H9 (cell line): ENCODE measurements at regions not wholly inside any gene's neighbourhood (a gene's known extent, or its start where the extent isn't known, plus 50 kb on each side); places are given as distances from the start of the nearest gene placed in this dataset.

ENCODE experiments used
- DNase-seq: peaks from one replicate; pipeline ENCODE4 v3.0.0-alpha.2; 2017
- H2AFZ ChIP-seq: one replicate; pipeline ENCODE4 v1.6.1; 2013; ENCODE audit warnings: mild to moderate bottlenecking, low read length, control low read depth, moderate library complexity
- H2AK5ac ChIP-seq: 2 replicates; pipeline ENCODE4 v1.6.1; 2013; ENCODE audit warnings: low read length, control low read depth, mixed read lengths; ENCODE audit not compliant: insufficient read length
- H2BK120ac ChIP-seq: one replicate; pipeline ENCODE4 v1.6.1; 2013; ENCODE audit warnings: low read depth, mild to moderate bottlenecking, low read length, control low read depth, inconsistent platforms; ENCODE audit not compliant: poor library complexity, severe bottlenecking
- H2BK12ac ChIP-seq: 2 replicates; pipeline ENCODE4 v1.6.1; 2013; ENCODE audit warnings: low read length, control low read depth, mixed read lengths, low read depth; ENCODE audit not compliant: insufficient read length
- H2BK15ac ChIP-seq: 2 replicates; pipeline ENCODE4 v1.6.1; 2013; ENCODE audit warnings: low read depth, low read length, control low read depth
- H2BK20ac ChIP-seq: one replicate; pipeline ENCODE4 v1.6.1; 2013; ENCODE audit warnings: low read depth, mild to moderate bottlenecking, low read length, control low read depth, inconsistent platforms; ENCODE audit not compliant: poor library complexity, severe bottlenecking
- H2BK5ac ChIP-seq: 2 replicates; pipeline ENCODE4 v1.6.1; 2013; ENCODE audit warnings: low read length, control low read depth, mixed read lengths; ENCODE audit not compliant: insufficient read length
- H3K14ac ChIP-seq: 2 replicates; pipeline ENCODE4 v1.6.1; 2013; ENCODE audit warnings: low read length, control low read depth; ENCODE audit not compliant: insufficient read depth
- H3K18ac ChIP-seq: 2 replicates; pipeline ENCODE4 v1.6.1; 2013; ENCODE audit warnings: low read depth, mild to moderate bottlenecking, mixed read lengths, low read length, control low read depth; ENCODE audit not compliant: insufficient read length
- H3K23ac ChIP-seq: 2 replicates; pipeline ENCODE4 v1.6.1; 2013; ENCODE audit warnings: low read length, control low read depth, mixed read lengths, low read depth; ENCODE audit not compliant: insufficient read length
- H3K23me2 ChIP-seq: 2 replicates; pipeline ENCODE4 v1.6.1; 2013; ENCODE audit warnings: low read depth, mild to moderate bottlenecking, mixed read lengths, low read length, control low read depth; ENCODE audit not compliant: insufficient read length, poor library complexity, severe bottlenecking
- H3K27ac ChIP-seq: 2 replicates; pipeline ENCODE4 v1.5.1; 2013; ENCODE audit warnings: low read length, control low read depth, mixed read lengths, low read depth; ENCODE audit not compliant: insufficient read length
- H3K27me3 ChIP-seq: 2 replicates; pipeline ENCODE4 v1.6.1; 2013; ENCODE audit warnings: low read length, control low read depth, inconsistent platforms; ENCODE audit not compliant: insufficient read depth
- H3K4ac ChIP-seq: 2 replicates; pipeline ENCODE4 v1.6.1; 2013; ENCODE audit warnings: low read depth, mild to moderate bottlenecking, control low read depth, inconsistent platforms, low read length, moderate library complexity
- H3K4me1 ChIP-seq: 2 replicates; pipeline ENCODE4 v1.6.1; 2013; ENCODE audit warnings: low read length, control low read depth, inconsistent platforms; ENCODE audit not compliant: insufficient read depth
- H3K4me2 ChIP-seq: 2 replicates; pipeline ENCODE4 v1.6.1; 2013; ENCODE audit warnings: low read length, control low read depth, mixed read lengths; ENCODE audit not compliant: insufficient read length, insufficient read depth
- H3K56ac ChIP-seq: 2 replicates; pipeline ENCODE4 v1.6.1; 2013; ENCODE audit warnings: low read depth, mild to moderate bottlenecking, mixed read lengths, low read length, control low read depth; ENCODE audit not compliant: insufficient read length
- H3K79me1 ChIP-seq: 2 replicates; pipeline ENCODE4 v1.6.1; 2013; ENCODE audit warnings: low read depth, mild to moderate bottlenecking, moderate library complexity, low read length, control low read depth, inconsistent platforms; ENCODE audit not compliant: insufficient read depth, poor library complexity, severe bottlenecking
- H3K79me2 ChIP-seq: 2 replicates; pipeline ENCODE4 v1.6.1; 2013; ENCODE audit warnings: low read length, control low read depth, inconsistent platforms; ENCODE audit not compliant: insufficient read depth
- H3K9ac ChIP-seq: 2 replicates; pipeline ENCODE4 v1.6.1; 2013; ENCODE audit warnings: low read length, control low read depth, mixed read lengths; ENCODE audit not compliant: insufficient read length; ENCODE audit errors: extremely low read depth
- H3K9me3 ChIP-seq: one replicate; pipeline ENCODE4 v1.6.1; 2013; ENCODE audit warnings: low read depth, low read length, inconsistent platforms; ENCODE audit not compliant: control insufficient read depth
- H3T11ph ChIP-seq: one replicate; pipeline ENCODE4 v1.6.1; 2013; ENCODE audit warnings: mild to moderate bottlenecking, low read length, control low read depth, inconsistent platforms
- H4K20me1 ChIP-seq: one replicate; pipeline ENCODE4 v1.6.1; 2013; ENCODE audit not compliant: control insufficient read depth, insufficient read length, insufficient read depth
- H4K5ac ChIP-seq: 2 replicates; pipeline ENCODE4 v1.6.1; 2013; ENCODE audit warnings: low read depth, mild to moderate bottlenecking, mixed read lengths, low read length, control low read depth; ENCODE audit not compliant: insufficient read length
- H4K8ac ChIP-seq: replicated peaks from 2 replicates; pipeline ENCODE4 v1.6.1; 2013; ENCODE audit warnings: low read length, control low read depth, mixed read lengths, low read depth; ENCODE audit not compliant: insufficient read length
- H4K91ac ChIP-seq: 2 replicates; pipeline ENCODE4 v1.6.1; 2013; ENCODE audit warnings: low read depth, mild to moderate bottlenecking, moderate library complexity, mixed read lengths, low read length, control low read depth; ENCODE audit not compliant: insufficient read length
- H3K27ac Mint-ChIP-seq, 3 experiments: 2 replicates in 2 of 3; 3 replicates in 1 of 3; pipeline ENCODE4 v1.8.0; 2020 to 2021; ENCODE audit warnings: mixed read lengths in 3 of 3, mild to moderate bottlenecking in 1 of 3, moderate library complexity in 1 of 3
- H3K27me3 Mint-ChIP-seq: 2 replicates; pipeline ENCODE4 v1.8.0; 2021; ENCODE audit warnings: low read depth, mild to moderate bottlenecking, moderate library complexity, mixed read lengths
- H3K36me3 Mint-ChIP-seq, 3 experiments: 2 replicates in 2 of 3; 3 replicates in 1 of 3; pipeline ENCODE4 v1.8.0; 2020 to 2021; ENCODE audit warnings: low read depth in 3 of 3, mixed read lengths in 3 of 3; ENCODE audit not compliant: insufficient read depth in 1 of 3
- H3K4me1 Mint-ChIP-seq, 2 experiments: 2 replicates each; pipeline ENCODE4 v1.8.0; 2020; ENCODE audit warnings: mixed read lengths in 2 of 2
- H3K4me3 Mint-ChIP-seq, 2 experiments: 2 replicates in 1 of 2; 3 replicates in 1 of 2; pipeline ENCODE4 v1.8.0; 2020 to 2021; ENCODE audit warnings: mild to moderate bottlenecking in 2 of 2, mixed read lengths in 2 of 2, moderate library complexity in 1 of 2
- H3K9me3 Mint-ChIP-seq, 2 experiments: 2 replicates in 1 of 2; 3 replicates in 1 of 2; pipeline ENCODE4 v1.8.0; 2020; ENCODE audit warnings: mild to moderate bottlenecking in 2 of 2, mixed read lengths in 2 of 2, moderate library complexity in 1 of 2
- WGBS: extraction: QIAGEN DNeasy Blood & Tissue Kit; methylation state at CpG from one replicate; pipeline ENCODE4 v1.1.7; 2013; ENCODE audit warnings: missing lambda C conversion rate, low lambda C conversion rate, mixed read lengths; ENCODE audit not compliant: insufficient read length; ENCODE audit errors: extremely low coverage; 5-methylcytosine and 5-hydroxymethylcytosine counted together
- TF ChIP-seq, protein P1 (sequence below): fragments of 200-600 bp; sonication (generic); conservative IDR thresholded peaks from 3 replicates; pipeline ENCODE4 v1.8.0; 2021; ENCODE audit warnings: antibody characterized with exemption, mild to moderate bottlenecking

DNA sequence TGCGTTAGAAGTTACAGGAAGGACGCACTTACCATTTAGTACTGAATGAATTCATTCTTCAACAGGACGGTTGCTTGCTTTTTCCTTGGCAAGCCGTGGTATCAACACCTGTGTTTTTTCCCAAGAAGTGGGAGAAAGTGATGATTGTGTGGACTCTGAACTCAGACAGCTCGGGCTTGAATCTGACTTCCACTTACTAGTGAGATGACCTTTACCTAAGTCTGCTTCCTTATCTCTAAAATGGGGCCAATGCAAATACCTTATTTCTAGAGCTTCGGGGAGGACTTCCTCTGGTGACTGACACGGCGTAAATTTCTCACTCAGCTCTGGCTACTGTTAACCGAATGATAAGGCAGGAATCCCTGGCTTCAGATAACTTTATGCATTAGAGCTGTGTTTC is 146.8 kb upstream of the RBPJ start:
- no peaks in the 10 kb centered on the region for H3K27me3 ChIP-seq
- peaks cover 5 to 14% of the 10 kb centered on the region in 2 experiments for H3K4me1 Mint-ChIP-seq
- H4K5ac ChIP-seq: no peak overlapping the region
- H2BK120ac ChIP-seq: no peak overlapping the region
- no peak overlapping the region for H2BK5ac ChIP-seq
- H3K14ac ChIP-seq: no peak overlapping the region
- H3K9me3 ChIP-seq: peaks cover 10% of the 10 kb centered on the region
- H4K8ac ChIP-seq: no peak overlapping the region
- H3K9ac ChIP-seq: no peak overlapping the region
- no peak overlapping the region for H4K91ac ChIP-seq
- TF ChIP-seq, protein P1, sequence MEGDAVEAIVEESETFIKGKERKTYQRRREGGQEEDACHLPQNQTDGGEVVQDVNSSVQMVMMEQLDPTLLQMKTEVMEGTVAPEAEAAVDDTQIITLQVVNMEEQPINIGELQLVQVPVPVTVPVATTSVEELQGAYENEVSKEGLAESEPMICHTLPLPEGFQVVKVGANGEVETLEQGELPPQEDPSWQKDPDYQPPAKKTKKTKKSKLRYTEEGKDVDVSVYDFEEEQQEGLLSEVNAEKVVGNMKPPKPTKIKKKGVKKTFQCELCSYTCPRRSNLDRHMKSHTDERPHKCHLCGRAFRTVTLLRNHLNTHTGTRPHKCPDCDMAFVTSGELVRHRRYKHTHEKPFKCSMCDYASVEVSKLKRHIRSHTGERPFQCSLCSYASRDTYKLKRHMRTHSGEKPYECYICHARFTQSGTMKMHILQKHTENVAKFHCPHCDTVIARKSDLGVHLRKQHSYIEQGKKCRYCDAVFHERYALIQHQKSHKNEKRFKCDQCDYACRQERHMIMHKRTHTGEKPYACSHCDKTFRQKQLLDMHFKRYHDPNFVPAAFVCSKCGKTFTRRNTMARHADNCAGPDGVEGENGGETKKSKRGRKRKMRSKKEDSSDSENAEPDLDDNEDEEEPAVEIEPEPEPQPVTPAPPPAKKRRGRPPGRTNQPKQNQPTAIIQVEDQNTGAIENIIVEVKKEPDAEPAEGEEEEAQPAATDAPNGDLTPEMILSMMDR: no peak
- no peak overlapping the region for H3T11ph ChIP-seq
- H2AFZ ChIP-seq: no peak overlapping the region
- peaks cover 11 to 15% of the 10 kb centered on the region in 2 experiments for H3K9me3 Mint-ChIP-seq
- H2BK15ac ChIP-seq: no peak overlapping the region
- no peak overlapping the region for H3K27ac ChIP-seq
- no peak overlapping the region for H2AK5ac ChIP-seq
- H4K20me1 ChIP-seq: no peaks in the 10 kb centered on the region
- no peaks in the 10 kb centered on the region for H3K79me1 ChIP-seq
- no peak overlapping the region for H3K23ac ChIP-seq
- DNase-seq: no peak
- no peaks in the 10 kb centered on the region; the same call in 1 of the 2 replicates for H3K4me1 ChIP-seq
- no peak overlapping the region for H2BK12ac ChIP-seq
- WGBS: no CpG with 5 or more reads among the region's 9 CpGs
- no peak overlapping the region for H3K4me2 ChIP-seq
- H3K56ac ChIP-seq: no peak overlapping the region
- H3K4me3 Mint-ChIP-seq: no peak overlapping the region
- no peaks in the 10 kb centered on the region for H3K79me2 ChIP-seq
- H3K18ac ChIP-seq: no peak overlapping the region
- H3K27me3 Mint-ChIP-seq: no peaks in the 10 kb centered on the region
- H2BK20ac ChIP-seq: no peak overlapping the region
- 0 out of 7 replicates have a peak overlapping the region, but pooled peaks of 1 of the 3 experiments have one; percentile 59 for H3K27ac Mint-ChIP-seq
- H3K4ac ChIP-seq: no peak overlapping the region
- H3K23me2 ChIP-seq: no peaks in the 10 kb centered on the region
- peaks cover 0 to 14% (median 8%) of the 10 kb centered on the region in 3 experiments; a peak in 4 of 7 replicates for H3K36me3 Mint-ChIP-seq
